WI38 (cell line): ENCODE measurements at regions not wholly inside any gene's neighbourhood (a gene's known extent, or its start where the extent isn't known, plus 50 kb on each side); places are given as distances from the start of the nearest gene placed in this dataset.

Experiments
- H3K4me3 ChIP-seq: 2 replicates; pipeline ENCODE4 v1.5.1; 2011; ENCODE audit warnings: low read depth, mild to moderate bottlenecking, control low read depth, low read length
- CTCF ChIP-seq: IDR thresholded peaks from 2 replicates; pipeline ENCODE4 v1.5.1; 2012; ENCODE audit warnings: low read depth, mild to moderate bottlenecking, control low read depth, low read length

DNA sequence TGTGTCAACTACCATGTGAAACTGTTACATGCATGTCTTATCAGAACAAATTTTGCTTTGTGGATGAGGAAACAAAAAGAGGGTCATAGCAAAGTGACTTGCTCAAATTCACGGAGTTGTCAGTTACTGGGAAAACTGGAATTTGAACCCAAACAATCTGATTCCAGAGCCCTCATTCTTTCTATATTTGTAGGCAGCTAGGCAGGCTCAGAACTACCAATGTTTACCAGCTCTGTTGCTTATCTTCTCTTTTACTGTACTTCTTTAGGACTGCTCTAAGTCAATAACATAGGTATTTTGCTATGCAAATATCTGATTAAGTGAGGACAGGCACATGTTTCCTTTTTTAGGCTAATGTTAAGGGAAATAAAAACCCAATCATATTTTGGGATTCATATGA, 450.5 kb downstream of the ZPLD1 start:
- H3K4me3 ChIP-seq, result no peak overlapping the region
- no peak for TF ChIP-seq CTCF

- no peak overlapping the region for H3K4me3 ChIP-seq
- no peak for TF ChIP-seq CTCF
These were observed 452.6 kb downstream of the ZPLD1 start for GRCh38 chr3:102887431-102887830.

DNA sequence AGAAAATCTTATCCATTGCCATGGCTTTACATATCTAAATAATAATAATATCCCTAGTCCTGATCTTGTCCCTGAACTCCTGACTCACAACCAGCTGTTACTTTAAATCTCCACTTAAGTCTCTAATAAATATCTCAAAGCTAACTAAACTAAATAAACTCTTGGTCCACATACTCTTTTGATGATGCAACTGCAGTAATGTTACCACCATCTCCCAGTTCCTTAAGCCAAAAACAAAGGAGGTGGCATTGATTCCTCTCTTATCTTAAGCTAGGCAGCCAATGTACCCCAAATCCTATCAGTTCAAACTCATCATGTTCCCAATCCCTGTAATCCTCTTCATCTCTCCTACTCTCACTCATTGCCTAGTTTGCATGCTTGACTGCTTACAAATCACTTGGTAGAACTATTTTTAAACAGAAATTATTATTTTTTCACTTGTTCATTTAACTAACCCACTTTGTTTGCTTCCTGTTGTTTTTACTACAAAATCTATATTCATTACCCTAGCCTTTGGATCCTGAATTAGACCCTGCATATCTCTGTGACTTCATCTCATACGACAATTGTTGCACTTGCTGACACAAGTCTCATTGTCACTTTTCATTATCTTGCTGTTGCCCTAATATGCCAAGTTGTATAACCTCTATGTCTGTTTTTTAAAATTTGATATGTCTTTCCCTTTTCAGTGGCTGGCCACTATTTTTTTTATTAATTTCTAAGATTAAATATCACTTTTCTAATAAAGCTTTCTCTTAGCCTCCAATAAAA, 462.2 kb downstream of the ZPLD1 start:
- no peak for TF ChIP-seq CTCF
- no peak overlapping the region for H3K4me3 ChIP-seq

- no peak overlapping the region for H3K4me3 ChIP-seq
- no peak for TF ChIP-seq CTCF
These were observed 469.8 kb downstream of the ZPLD1 start for GRCh38 chr3:102904629-102905028.

GRCh38 chr3:102905811-102906210, 471.0 kb downstream of the ZPLD1 start:
- no peak for TF ChIP-seq CTCF
- H3K4me3 ChIP-seq, result no peak overlapping the region

GRCh38 chr3:102906818-102907217, 472.0 kb downstream of the ZPLD1 start:
- no peak for TF ChIP-seq CTCF

DNA sequence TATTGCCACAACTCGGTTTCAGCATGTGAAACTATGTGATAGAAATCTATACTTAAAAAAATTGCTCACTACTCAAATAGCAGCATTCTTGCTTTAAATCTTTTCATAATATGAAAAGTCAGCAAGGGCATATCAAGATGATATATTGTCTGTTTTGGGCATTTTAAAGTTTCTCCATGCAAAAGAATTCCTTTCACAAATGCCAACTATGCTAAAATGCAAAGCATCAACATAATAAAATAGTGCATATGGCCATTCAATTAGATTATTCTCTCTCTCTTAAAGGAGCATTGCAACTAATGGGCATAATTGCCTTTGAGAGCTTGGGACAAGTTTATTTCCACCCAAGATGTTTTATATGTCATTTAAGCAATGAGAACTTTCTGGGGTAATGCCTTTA, 475.1 kb downstream of the ZPLD1 start:
- H3K4me3 ChIP-seq, result no peak overlapping the region
- no peak for TF ChIP-seq CTCF

More at GRCh38 chr3:102906818-102907217, 472.0 kb downstream of the ZPLD1 start:
- no peak overlapping the region for H3K4me3 ChIP-seq
